IMR-90 (cell line): ENCODE measurements at regions not wholly inside any gene's neighbourhood (a gene's known extent, or its start where the extent isn't known, plus 50 kb on each side); places are given as distances from the start of the nearest gene placed in this dataset.

Experiments used
- ATAC-seq: fragments of 200-7000 bp; cut with Tn5 transposase; 2 replicates; pipeline ENCODE4 v1.9.1; 2020; ENCODE audit warnings: low read depth, mild to moderate bottlenecking, moderate library complexity
- BruUV-seq: library from RNA; stranded (reverse); fragments of 400-500 nt; replicated peaks from 2 replicates; lab custom pipeline; 2021; lab: Mats Ljungman, UMichigan
- CTCF ChIA-PET: fragments of 300-600 bp; formaldehyde crosslinking; extraction: SDS; loops from one replicate; lab custom pipeline; 2021; ENCODE audit warnings: antibody characterized with exemption; lab: Yijun Ruan, JAX
- POLR2A ChIA-PET: fragments of 300-600 bp; sonication (Branson Sonifier 250); formaldehyde crosslinking; loops from one replicate; lab custom pipeline; 2022; ENCODE audit warnings: antibody characterized with exemption; ENCODE audit not compliant: unreplicated experiment; lab: Charles Lee
- DNase-seq: peaks from one replicate; pipeline ENCODE4 v3.0.0; 2013
- H2AFZ ChIP-seq: replicated peaks from 2 replicates; pipeline ENCODE3; 2013; ENCODE audit warnings: low read length, mild to moderate bottlenecking; ENCODE audit not compliant: poor library complexity
- H2AK5ac ChIP-seq: 2 replicates; pipeline ENCODE4 v1.6.1; 2013; ENCODE audit warnings: low read depth, low read length, inconsistent platforms
- H2AK9ac ChIP-seq: replicated peaks from 2 replicates; pipeline ENCODE3; 2013; ENCODE audit warnings: mild to moderate bottlenecking, low read depth, low read length, moderate library complexity; ENCODE audit not compliant: poor library complexity
- H2BK120ac ChIP-seq: 2 replicates; pipeline ENCODE4 v1.6.1; 2013; ENCODE audit warnings: low read depth, low read length, inconsistent platforms
- H2BK15ac ChIP-seq: 3 replicates; pipeline ENCODE4 v1.6.1; 2013; ENCODE audit warnings: low read depth, low read length, inconsistent platforms
- H2BK20ac ChIP-seq: 2 replicates; pipeline ENCODE4 v1.6.1; 2013; ENCODE audit warnings: low read depth, mild to moderate bottlenecking, inconsistent platforms, low read length, moderate library complexity
- H2BK5ac ChIP-seq: 2 replicates; pipeline ENCODE4 v1.6.1; 2013; ENCODE audit warnings: mild to moderate bottlenecking, low read depth, low read length, inconsistent platforms; ENCODE audit not compliant: poor library complexity, severe bottlenecking
- H3K14ac ChIP-seq: replicated peaks from 2 replicates; pipeline ENCODE4 v1.6.1; 2013; ENCODE audit warnings: low read depth, low read length, inconsistent platforms
- H3K18ac ChIP-seq: 2 replicates; pipeline ENCODE4 v1.6.1; 2013; ENCODE audit warnings: low read depth, low read length, control low read depth
- H3K23ac ChIP-seq: 2 replicates; pipeline ENCODE4 v1.6.1; 2013; ENCODE audit warnings: low read depth, low read length, inconsistent platforms
- H3K27ac ChIP-seq: 2 replicates; pipeline ENCODE4 v1.5.1; 2013; ENCODE audit warnings: mild to moderate bottlenecking, control low read depth, low read length; ENCODE audit not compliant: insufficient read depth
- H3K27me3 ChIP-seq: 2 replicates; pipeline ENCODE4 v1.6.1; 2013; ENCODE audit warnings: low read length; ENCODE audit not compliant: control insufficient read depth, insufficient read depth
- H3K36me3 ChIP-seq: 2 replicates; pipeline ENCODE4 v1.6.1; 2013; ENCODE audit warnings: low read length, mixed read lengths; ENCODE audit not compliant: control insufficient read depth, insufficient read depth
- H3K4ac ChIP-seq: 2 replicates; pipeline ENCODE4 v1.6.1; 2013; ENCODE audit warnings: low read depth, low read length, inconsistent platforms
- H3K4me1 ChIP-seq: 2 replicates; pipeline ENCODE4 v1.6.1; 2013; ENCODE audit warnings: low read length, mixed read lengths; ENCODE audit not compliant: control insufficient read depth, insufficient read depth
- H3K4me2 ChIP-seq: 2 replicates; pipeline ENCODE4 v1.6.1; 2013; ENCODE audit warnings: low read depth, mild to moderate bottlenecking, control low read depth, low read length, moderate library complexity
- H3K4me3 ChIP-seq: 2 replicates; pipeline ENCODE4 v1.5.1; 2013; ENCODE audit warnings: low read depth, mild to moderate bottlenecking, control low read depth, low read length, moderate library complexity; ENCODE audit not compliant: insufficient read depth
- H3K56ac ChIP-seq: 2 replicates; pipeline ENCODE4 v1.6.1; 2013; ENCODE audit warnings: low read length, inconsistent platforms; ENCODE audit not compliant: insufficient read depth; ENCODE audit errors: extremely low read depth
- H3K79me1 ChIP-seq, 2 experiments: 2 replicates each; pipeline ENCODE4 v1.6.1; 2013; ENCODE audit warnings: low read length in 2 of 2, inconsistent platforms in 1 of 2, low read depth in 1 of 2
- H3K9ac ChIP-seq: 2 replicates; pipeline ENCODE4 v1.6.1; 2013; ENCODE audit warnings: low read depth, low read length, control low read depth
- H3K9me1 ChIP-seq: 2 replicates; pipeline ENCODE4 v1.6.1; 2013; ENCODE audit warnings: low read length, inconsistent platforms; ENCODE audit not compliant: insufficient read depth
- H3K9me3 ChIP-seq: 2 replicates; pipeline ENCODE4 v1.6.1; 2013; ENCODE audit warnings: low read length; ENCODE audit not compliant: control insufficient read depth, insufficient read depth
- H4K20me1 ChIP-seq: 2 replicates; pipeline ENCODE4 v1.6.1; 2013; ENCODE audit warnings: low read length, inconsistent platforms; ENCODE audit not compliant: insufficient read depth
- H4K5ac ChIP-seq: 2 replicates; pipeline ENCODE4 v1.6.1; 2013; ENCODE audit warnings: mild to moderate bottlenecking, low read depth, low read length, control low read depth
- H4K8ac ChIP-seq, 2 experiments: 2 replicates each; pipeline ENCODE4 v1.6.1; 2013; ENCODE audit warnings: low read depth in 2 of 2, low read length in 2 of 2, control low read depth in 1 of 2, inconsistent platforms in 1 of 2
- H4K91ac ChIP-seq: 2 replicates; pipeline ENCODE4 v1.6.1; 2013; ENCODE audit warnings: low read depth, low read length, inconsistent platforms; ENCODE audit not compliant: insufficient read depth
- BHLHE40 ChIP-seq: fragments of 150-350 bp; IDR thresholded peaks from 2 replicates; pipeline ENCODE4 v1.6.1; 2016; ENCODE audit warnings: mild to moderate bottlenecking, low read depth, low read length
- CEBPB ChIP-seq: IDR thresholded peaks from 2 replicates; pipeline ENCODE4 v1.6.1; 2012; ENCODE audit warnings: low read depth, low read length, improper control_type of control experiment
- CHD1 ChIP-seq: IDR thresholded peaks from 2 replicates; pipeline ENCODE4 v1.6.1; 2012; ENCODE audit warnings: low read depth, low read length, improper control_type of control experiment
- FOS ChIP-seq: fragments of 150-350 bp; IDR thresholded peaks from 2 replicates; pipeline ENCODE4 v1.6.1; 2016; ENCODE audit warnings: low read depth, low read length
- MAFK ChIP-seq: IDR thresholded peaks from 2 replicates; pipeline ENCODE4 v1.6.1; 2012; ENCODE audit warnings: low read depth, low read length, improper control_type of control experiment
- MAZ ChIP-seq: IDR thresholded peaks from 2 replicates; pipeline ENCODE4 v1.6.1; 2012; ENCODE audit warnings: low read depth, mild to moderate bottlenecking, low read length, improper control_type of control experiment, moderate library complexity, borderline replicate concordance
- MXI1 ChIP-seq: IDR thresholded peaks from 2 replicates; pipeline ENCODE4 v1.6.1; 2012; ENCODE audit warnings: low read depth, mild to moderate bottlenecking, low read length, moderate library complexity, borderline replicate concordance
- NFE2L2 ChIP-seq: fragments of 150-350 bp; IDR thresholded peaks from 2 replicates; pipeline ENCODE4 v1.6.1; 2016; ENCODE audit warnings: low read depth, mild to moderate bottlenecking, low read length
- POLR2A ChIP-seq: IDR thresholded peaks from 2 replicates; pipeline ENCODE4 v1.6.1; 2012; ENCODE audit warnings: mild to moderate bottlenecking, low read depth, low read length
- RAD21 ChIP-seq: IDR thresholded peaks from 2 replicates; pipeline ENCODE4 v1.6.1; 2012; ENCODE audit warnings: low read length, improper control_type of control experiment
- RCOR1 ChIP-seq: IDR thresholded peaks from 2 replicates; pipeline ENCODE4 v1.6.1; 2012; ENCODE audit warnings: mild to moderate bottlenecking, low read length, improper control_type of control experiment; ENCODE audit not compliant: insufficient replicate concordance
- RFX5 ChIP-seq: IDR thresholded peaks from 2 replicates; pipeline ENCODE4 v1.8.0; 2012; ENCODE audit warnings: low read depth, mild to moderate bottlenecking, low read length, moderate library complexity
- SMC3 ChIP-seq: fragments of 150-350 bp; IDR thresholded peaks from 2 replicates; pipeline ENCODE4 v1.6.1; 2016; ENCODE audit warnings: low read depth, mild to moderate bottlenecking, antibody characterized with exemption, low read length, moderate library complexity
- WGBS, 2 experiments: methylation state at CpG; one replicate each; pipeline versions ENCODE4 v1.1.5 to v1.1.7; 2013; ENCODE audit warnings: missing lambda C conversion rate in 2 of 2; ENCODE audit not compliant: insufficient read length in 1 of 2; ENCODE audit errors: extremely low coverage in 2 of 2; 5-methylcytosine and 5-hydroxymethylcytosine counted together
- dilution Hi-C: fragments of 300-500 bp; cut with HindIII; formaldehyde crosslinking; loops from one replicate; pipeline ENCODE4 v1.14.3; 2018; ENCODE audit warnings: low sequenced_read_pairs; ENCODE audit not compliant: unreplicated experiment
- in situ Hi-C: fragments of 300-500 bp; cut with MboI; formaldehyde crosslinking; loops from 3 replicates; pipeline ENCODE4 v1.14.3; 2019; ENCODE audit warnings: low sequenced_read_pairs, inconsistent platforms, mixed read lengths
- intact Hi-C: fragments of 100-400 bp; cut with micrococcal nuclease; formaldehyde crosslinking; loops from 2 replicates; pipeline ENCODE4 v1.10.0; 2022
- TF ChIP-seq, protein P1 (sequence below): fragments of 150-350 bp; IDR thresholded peaks from 2 replicates; pipeline ENCODE4 v1.6.1; 2017; ENCODE audit warnings: mild to moderate bottlenecking, antibody characterized with exemption, low read length, low read depth
- TF ChIP-seq, protein P2 (sequence below): fragments of 150-350 bp; IDR thresholded peaks from 2 replicates; pipeline ENCODE4 v1.6.1; 2016; ENCODE audit warnings: low read depth, mild to moderate bottlenecking, low read length, moderate library complexity, borderline replicate concordance
- TF ChIP-seq, protein P3 (sequence below): conservative IDR thresholded peaks from 2 replicates; pipeline ENCODE4 v1.5.1; 2012; ENCODE audit warnings: mild to moderate bottlenecking, low read depth, low read length, improper control_type of control experiment

DNA sequence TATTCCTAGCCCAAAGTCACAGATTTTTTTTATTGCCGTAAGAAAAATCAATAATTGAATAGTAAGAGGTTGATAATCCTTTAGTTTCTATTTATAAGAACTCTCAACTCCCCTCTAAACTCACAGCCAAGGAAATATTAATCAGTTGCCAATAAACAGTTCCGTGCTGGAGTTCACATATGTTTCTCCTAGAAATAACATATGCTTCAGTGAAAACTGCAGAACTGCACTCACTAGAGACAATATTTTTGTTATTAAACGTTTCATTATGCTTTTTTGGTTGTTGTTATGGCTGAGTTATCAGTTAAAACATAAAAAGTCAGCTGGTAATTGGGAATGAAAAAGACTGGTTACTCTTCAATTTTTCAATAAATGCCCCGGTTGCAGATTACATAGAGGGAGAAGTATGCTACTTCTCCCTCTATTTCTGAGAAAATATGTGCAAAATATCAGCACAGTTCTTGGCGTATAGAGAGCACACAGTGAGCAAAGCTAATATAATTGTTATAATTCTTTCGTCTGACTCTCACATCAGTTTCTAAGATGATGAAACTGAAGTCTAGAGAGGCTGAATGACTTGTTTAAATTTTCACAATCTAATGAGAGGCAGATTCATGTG is 781.2 kb upstream of the GRM7 start:
- H4K91ac ChIP-seq = no peak overlapping the region
- DNase-seq (no peak), ATAC-seq (no peak)
- no peak overlapping the region for H3K4me3 ChIP-seq
- no peak overlapping the region for H3K18ac ChIP-seq
- no peak overlapping the region for H2BK15ac ChIP-seq
- no peak overlapping the region for H2AK5ac ChIP-seq
- no peaks in the 10 kb centered on the region for H3K27me3 ChIP-seq
- BruUV-seq = no TSS peak
- no peak overlapping the region for H4K5ac ChIP-seq
- no peak overlapping the region for H3K4ac ChIP-seq
- no peak overlapping the region for H3K9ac ChIP-seq
- intact Hi-C loops = no loop called here
- no CpG with 5 or more reads among the region's 6 CpGs for WGBS, 2 experiments
- dilution Hi-C loops = no loop called here
- H2BK20ac ChIP-seq = no peak overlapping the region
- no peak overlapping the region for H3K4me2 ChIP-seq
- no peaks in the 10 kb centered on the region for H3K4me1 ChIP-seq
- no peak overlapping the region for H3K23ac ChIP-seq
- no peak overlapping the region for H2AK9ac ChIP-seq
- H3K9me1 ChIP-seq = no peaks in the 10 kb centered on the region
- H3K56ac ChIP-seq = no peak overlapping the region
- ChIA-PET CTCF (no interaction called here), POLR2A (no interaction called here)
- no peak overlapping the region for H2BK120ac ChIP-seq
- no peak overlapping the region for H2BK5ac ChIP-seq
- H3K14ac ChIP-seq = no peak overlapping the region
- in situ Hi-C loops = no loop called here
- H3K27ac ChIP-seq = no peak overlapping the region
- H3K79me1 ChIP-seq = no peaks in the 10 kb centered on the region
- H4K20me1 ChIP-seq = no peaks in the 10 kb centered on the region
- H2AFZ ChIP-seq = no peak overlapping the region
- TF ChIP-seq RFX5 (no peak), POLR2A (no peak), MAZ (no peak), CEBPB (no peak), MAFK (no peak), MXI1 (no peak), CHD1 (no peak), RAD21 (no peak), FOS (no peak), RCOR1 (no peak), NFE2L2 (no peak), SMC3 (no peak), BHLHE40 (no peak)
- TF ChIP-seq, protein P1, sequence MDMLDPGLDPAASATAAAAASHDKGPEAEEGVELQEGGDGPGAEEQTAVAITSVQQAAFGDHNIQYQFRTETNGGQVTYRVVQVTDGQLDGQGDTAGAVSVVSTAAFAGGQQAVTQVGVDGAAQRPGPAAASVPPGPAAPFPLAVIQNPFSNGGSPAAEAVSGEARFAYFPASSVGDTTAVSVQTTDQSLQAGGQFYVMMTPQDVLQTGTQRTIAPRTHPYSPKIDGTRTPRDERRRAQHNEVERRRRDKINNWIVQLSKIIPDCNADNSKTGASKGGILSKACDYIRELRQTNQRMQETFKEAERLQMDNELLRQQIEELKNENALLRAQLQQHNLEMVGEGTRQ = no peak
- TF ChIP-seq, protein P2, sequence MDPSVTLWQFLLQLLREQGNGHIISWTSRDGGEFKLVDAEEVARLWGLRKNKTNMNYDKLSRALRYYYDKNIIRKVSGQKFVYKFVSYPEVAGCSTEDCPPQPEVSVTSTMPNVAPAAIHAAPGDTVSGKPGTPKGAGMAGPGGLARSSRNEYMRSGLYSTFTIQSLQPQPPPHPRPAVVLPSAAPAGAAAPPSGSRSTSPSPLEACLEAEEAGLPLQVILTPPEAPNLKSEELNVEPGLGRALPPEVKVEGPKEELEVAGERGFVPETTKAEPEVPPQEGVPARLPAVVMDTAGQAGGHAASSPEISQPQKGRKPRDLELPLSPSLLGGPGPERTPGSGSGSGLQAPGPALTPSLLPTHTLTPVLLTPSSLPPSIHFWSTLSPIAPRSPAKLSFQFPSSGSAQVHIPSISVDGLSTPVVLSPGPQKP = no peak
- TF ChIP-seq, protein P3, sequence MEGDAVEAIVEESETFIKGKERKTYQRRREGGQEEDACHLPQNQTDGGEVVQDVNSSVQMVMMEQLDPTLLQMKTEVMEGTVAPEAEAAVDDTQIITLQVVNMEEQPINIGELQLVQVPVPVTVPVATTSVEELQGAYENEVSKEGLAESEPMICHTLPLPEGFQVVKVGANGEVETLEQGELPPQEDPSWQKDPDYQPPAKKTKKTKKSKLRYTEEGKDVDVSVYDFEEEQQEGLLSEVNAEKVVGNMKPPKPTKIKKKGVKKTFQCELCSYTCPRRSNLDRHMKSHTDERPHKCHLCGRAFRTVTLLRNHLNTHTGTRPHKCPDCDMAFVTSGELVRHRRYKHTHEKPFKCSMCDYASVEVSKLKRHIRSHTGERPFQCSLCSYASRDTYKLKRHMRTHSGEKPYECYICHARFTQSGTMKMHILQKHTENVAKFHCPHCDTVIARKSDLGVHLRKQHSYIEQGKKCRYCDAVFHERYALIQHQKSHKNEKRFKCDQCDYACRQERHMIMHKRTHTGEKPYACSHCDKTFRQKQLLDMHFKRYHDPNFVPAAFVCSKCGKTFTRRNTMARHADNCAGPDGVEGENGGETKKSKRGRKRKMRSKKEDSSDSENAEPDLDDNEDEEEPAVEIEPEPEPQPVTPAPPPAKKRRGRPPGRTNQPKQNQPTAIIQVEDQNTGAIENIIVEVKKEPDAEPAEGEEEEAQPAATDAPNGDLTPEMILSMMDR = no peak
- H4K8ac ChIP-seq = no peak overlapping the region
- H3K36me3 ChIP-seq = no peaks in the 10 kb centered on the region
- peaks cover 6% of the 10 kb centered on the region for H3K9me3 ChIP-seq
